HG03558 (cell line): ENCODE measurements at regions not wholly inside any gene's neighbourhood (a gene's known extent, or its start where the extent isn't known, plus 50 kb on each side); places are given as distances from the start of the nearest gene placed in this dataset.

Experiments
- ATAC-seq: cut with Tn5 transposase; IDR thresholded peaks from one replicate; pipeline ENCODE4 v1.9.1; 2021; ENCODE audit warnings: moderate number of reproducible peaks; ENCODE audit not compliant: unreplicated experiment; ENCODE audit errors: extremely low read depth

GRCh38 chr13:78035500-78035899 lies 116.9 kb upstream of the EDNRB start:
- ATAC-seq: no peak

- ATAC-seq: no peak
Measured at GRCh38 chr13:78033509-78033908, 114.9 kb upstream of the EDNRB start.

- no peak for ATAC-seq
Measured at GRCh38 chr13:78032132-78032531, 113.5 kb upstream of the EDNRB start.

- ATAC-seq: no peak
Measured at GRCh38 chr13:78030341-78030896, 111.8 kb upstream of the EDNRB start.

GRCh38 chr13:78029901-78030300 lies 111.3 kb upstream of the EDNRB start:
- ATAC-seq: no peak

GRCh38 chr13:78028960-78029359 lies 110.3 kb upstream of the EDNRB start:
- ATAC-seq: no peak

GRCh38 chr13:78024996-78025395 lies 106.4 kb upstream of the EDNRB start:
- ATAC-seq: no peak

GRCh38 chr13:78022164-78022877 lies 103.7 kb upstream of the EDNRB start:
- peak; percentile 100 for ATAC-seq

GRCh38 chr13:78020861-78021260 lies 102.2 kb upstream of the EDNRB start:
- no peak for ATAC-seq

- ATAC-seq: no peak
Measured at GRCh38 chr13:78015782-78016181, 97.2 kb upstream of the EDNRB start.

- ATAC-seq: no peak
Measured at GRCh38 chr13:78012046-78012445, 93.4 kb upstream of the EDNRB start.

- no peak for ATAC-seq
Measured at GRCh38 chr13:78004821-78005220, 86.2 kb upstream of the EDNRB start.

GRCh38 chr13:77999746-78000145 lies 81.1 kb upstream of the EDNRB start:
- ATAC-seq: no peak

GRCh38 chr13:77994166-77994565 lies 75.5 kb upstream of the EDNRB start:
- no peak for ATAC-seq

GRCh38 chr13:77991003-77991402 lies 72.4 kb upstream of the EDNRB start:
- ATAC-seq: no peak

- ATAC-seq: no peak
Measured at GRCh38 chr13:77989281-77989680, 70.7 kb upstream of the EDNRB start.

- no peak for ATAC-seq
Measured at GRCh38 chr13:77988355-77988754, 69.7 kb upstream of the EDNRB start.

- ATAC-seq: no peak
Measured at GRCh38 chr13:77986713-77987112, 68.1 kb upstream of the EDNRB start.

GRCh38 chr13:77985866-77986636 lies 67.4 kb upstream of the EDNRB start:
- ATAC-seq: no peak

GRCh38 chr13:77981281-77981881 lies 62.8 kb upstream of the EDNRB start:
- ATAC-seq: no peak

GRCh38 chr13:77980592-77980991 lies 62.0 kb upstream of the EDNRB start:
- ATAC-seq: no peak
